ENCODE measurements at regions not wholly inside any gene's neighbourhood (a gene's known extent, or its start where the extent isn't known, plus 50 kb on each side); places are given as distances from the start of the nearest gene placed in this dataset.
"Not testable (repeated sequence)": the region's sequence is repeated elsewhere in the genome, so short reads cannot be mapped to it uniquely, and the experiment has no call there.

DNA sequence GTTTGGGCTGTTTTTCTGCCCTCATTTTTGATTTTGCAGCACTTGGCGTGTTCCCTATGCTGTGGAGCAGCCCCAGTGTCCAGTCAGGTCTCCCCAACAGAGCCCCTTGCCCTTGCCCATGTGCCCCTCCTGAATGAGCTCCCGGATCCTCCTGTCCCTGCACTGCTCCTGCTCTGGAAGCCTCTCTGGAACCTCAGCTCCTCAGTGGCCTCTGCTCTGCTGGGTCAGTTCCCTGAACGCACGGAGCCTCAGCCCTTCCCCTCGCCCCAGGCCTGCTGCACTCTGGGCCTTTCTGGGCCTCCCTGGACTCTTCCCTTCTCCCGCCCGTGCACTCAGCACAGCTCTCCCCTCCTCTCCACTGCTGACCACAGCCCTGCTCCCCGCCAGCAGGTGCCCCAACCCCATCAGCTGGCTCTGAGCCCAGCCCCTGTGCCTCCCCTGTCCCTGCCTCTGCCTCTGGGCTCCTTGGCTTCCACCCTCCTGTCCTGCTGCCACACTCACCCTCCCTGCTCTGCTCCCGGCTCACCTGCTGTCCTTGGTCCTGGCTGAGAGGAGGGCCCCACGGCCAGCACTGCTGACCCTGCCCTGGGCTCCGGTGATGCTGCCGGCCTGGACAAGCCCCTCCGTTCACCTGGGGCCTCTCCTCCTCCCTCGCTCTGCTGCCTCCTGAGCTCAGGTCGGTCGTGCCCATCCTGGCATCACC lies 220.6 kb downstream of the TMEM121 start:
- in situ Hi-C loops (cut with MboI; ENCODE audit: low sequenced_read_pairs): not testable (repeated sequence)

DNA sequence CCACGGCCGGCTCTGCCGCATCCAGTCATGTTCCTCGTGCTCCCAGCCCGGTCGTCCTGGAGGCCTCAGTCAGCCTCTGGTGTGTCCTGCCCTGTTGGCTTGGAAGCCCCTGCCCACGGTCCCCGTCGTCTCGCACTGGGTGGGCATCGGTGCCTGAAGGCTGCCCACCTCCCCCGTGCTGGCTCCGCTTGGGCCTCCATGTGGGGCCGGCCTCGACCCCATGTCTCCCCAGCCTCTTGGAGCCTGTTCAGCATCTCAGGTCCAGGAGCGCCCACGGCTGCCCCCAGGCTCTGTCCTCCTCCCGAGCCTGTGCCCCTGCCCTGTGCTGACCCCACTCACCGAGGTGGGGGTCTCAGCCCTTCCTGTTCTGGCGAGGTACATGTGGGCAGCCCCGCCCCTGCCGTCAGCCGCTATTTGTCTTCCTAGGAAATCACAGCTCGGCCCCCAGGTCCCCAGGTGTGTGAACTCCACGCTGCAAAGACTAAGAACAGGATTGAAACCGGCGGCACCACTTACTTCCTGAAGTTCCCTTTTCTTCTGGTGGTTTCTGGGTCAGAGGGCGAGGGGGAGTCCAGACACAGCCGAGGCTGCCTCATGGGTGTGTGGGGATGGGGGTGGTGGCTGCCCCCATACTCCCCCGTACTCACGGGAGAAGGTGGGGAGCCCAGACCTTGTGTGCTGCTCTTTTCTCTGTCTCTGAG lies 221.3 kb downstream of the TMEM121 start:
- in situ Hi-C loops (cut with MboI; ENCODE audit: low sequenced_read_pairs): not testable (repeated sequence)

DNA sequence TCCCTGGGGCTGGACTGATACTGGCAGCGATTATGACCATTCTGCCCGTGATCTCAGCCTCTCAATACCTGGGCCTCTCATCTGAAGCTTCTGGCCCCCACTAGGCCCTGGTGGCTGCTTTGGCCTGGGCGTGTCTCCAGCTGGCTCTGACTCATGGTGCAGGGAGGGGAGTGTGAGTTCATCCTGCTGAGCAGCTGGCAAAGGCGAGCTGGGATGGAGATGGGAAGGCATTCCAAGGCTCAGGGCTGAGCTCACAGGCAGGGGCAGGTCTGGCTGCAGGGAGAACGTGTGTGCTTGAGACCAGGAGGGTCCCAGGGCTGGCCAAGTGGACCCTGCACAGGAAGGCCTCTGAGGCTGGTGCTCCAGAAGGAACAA lies 221.8 kb downstream of the TMEM121 start:
- in situ Hi-C loops (cut with MboI; ENCODE audit: low sequenced_read_pairs): no loop called here

DNA sequence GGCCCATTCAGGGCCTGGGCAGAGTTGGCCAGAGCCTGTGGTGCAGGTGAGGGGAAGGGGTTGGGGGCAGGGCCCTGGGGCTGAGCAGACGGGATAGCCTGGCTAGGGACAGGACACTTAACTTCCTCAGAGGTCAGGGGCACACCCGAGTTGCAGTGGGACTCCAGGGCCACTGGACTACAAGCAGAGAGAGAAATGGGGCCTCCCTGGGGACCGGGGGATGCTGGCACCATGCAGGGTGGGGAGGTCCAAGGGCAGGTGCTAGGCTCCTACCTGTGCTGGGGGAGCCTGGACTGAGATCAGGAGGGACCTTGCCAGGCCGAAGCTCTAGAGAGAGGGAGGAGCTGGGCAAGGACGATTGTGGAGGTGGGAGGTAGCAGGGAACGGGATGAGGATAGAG lies 222.3 kb downstream of the TMEM121 start:
- in situ Hi-C loops (cut with MboI; ENCODE audit: low sequenced_read_pairs): not testable (repeated sequence)

DNA sequence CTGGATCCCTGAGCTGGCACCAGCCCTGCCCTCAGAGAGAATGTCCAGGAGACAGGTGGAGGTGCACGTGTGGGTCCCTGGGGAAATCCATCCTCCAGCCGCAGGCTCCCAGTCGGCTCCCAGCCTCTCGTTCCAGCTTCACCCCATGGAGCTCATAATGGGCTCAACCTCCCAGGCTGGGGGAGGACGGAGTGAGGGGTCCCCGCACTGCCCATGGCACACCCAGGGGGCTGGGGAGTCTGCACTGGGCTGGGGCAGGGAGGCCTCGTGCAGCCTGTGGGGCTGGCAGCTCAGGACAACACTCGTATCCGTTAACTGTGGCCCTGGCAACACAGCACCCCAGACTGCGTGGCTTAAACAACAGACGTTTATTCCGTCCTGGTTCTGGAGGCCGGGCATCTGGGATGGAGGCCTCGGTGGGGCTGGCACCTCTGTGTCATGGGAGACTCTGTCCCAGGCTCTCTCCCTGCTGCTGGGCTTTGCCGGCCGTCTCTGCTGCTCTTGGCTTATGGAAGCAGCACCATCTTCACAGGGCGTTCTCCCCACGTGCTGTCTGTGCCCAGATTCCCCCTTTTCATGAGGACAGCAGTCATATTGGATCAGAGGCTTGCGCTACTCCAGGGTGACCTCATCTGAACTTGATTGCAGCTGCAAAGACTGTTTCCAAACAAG lies 223.6 kb downstream of the TMEM121 start:
- in situ Hi-C loops (cut with MboI; ENCODE audit: low sequenced_read_pairs): not testable (repeated sequence)

DNA sequence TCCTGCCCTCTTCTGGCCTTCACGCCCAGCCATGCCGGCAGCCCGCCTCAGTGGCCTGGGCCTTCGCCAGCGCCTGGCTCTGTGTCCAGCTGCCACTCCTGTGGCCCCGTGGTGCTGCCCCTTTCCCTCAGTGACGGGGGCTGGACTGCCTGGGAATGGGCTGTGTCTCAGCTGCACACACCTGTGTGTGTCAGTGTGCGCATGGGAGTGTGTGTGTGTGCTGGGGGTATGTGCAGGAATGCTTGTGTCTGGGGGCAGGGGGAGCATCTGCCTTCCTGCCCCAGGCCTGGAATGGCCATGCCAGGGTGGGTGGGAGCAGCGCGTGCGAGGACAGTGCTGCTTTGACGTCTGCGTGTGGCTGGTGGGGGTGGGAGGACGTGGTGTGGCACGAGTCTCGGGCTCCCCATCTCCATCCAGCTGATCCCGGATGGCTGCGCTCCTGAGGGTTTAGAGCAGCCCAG lies 224.9 kb downstream of the TMEM121 start:
- in situ Hi-C loops (cut with MboI; ENCODE audit: low sequenced_read_pairs): not testable (repeated sequence)

DNA sequence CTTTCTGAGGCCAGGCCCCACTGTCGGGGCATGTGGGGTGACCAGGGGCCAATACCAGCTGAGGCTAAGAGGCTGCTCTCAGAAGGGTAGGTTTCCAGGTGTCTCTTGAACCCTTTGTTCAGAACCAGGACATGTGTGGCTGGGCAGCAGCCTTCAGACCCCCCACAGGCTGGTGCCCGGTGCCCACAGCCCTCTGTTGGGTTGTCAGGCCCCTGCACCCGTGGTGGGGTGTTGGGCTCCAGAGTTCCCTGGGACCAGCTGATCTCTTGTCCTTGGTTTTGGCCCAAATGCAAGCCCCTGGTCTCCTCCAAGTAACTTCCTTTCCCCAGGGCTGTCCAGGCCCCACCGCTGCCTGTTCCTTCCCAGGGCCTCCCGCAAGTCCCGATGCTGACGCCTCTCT lies 226.0 kb downstream of the TMEM121 start:
- in situ Hi-C loops (cut with MboI; ENCODE audit: low sequenced_read_pairs): not testable (repeated sequence)

DNA sequence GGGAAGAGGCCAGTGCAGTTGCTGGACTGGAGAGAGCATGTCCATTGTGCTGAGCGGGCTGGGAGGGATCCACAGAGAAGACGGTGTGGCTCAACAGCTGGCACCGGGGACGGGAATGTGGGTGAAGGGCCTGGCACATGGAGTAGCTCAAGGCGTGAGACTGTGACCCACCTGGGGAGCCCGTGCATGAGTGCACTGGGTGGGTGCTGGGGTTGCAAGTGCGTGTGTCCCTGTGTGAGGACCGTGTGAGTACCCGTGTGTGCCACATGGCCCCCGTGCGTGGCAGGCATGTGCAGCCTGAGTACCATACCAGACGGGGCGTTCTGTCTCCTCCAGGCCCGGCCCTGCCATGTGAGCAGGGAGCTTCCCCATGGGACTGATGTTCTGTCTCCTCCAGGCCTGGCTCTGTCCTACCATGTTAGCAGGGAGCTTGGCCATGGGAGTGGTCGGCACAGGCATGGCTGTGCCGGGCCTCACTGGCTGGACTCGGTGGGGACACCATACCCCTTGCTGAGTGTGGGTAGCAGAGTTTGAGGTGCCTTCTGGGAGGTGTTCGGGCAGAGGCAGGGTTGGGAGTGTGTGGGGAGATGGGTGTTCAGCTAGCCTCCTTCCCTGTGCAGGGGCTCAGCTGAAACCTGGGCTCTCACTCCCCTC lies 234.4 kb downstream of the TMEM121 start:
- in situ Hi-C loops (cut with MboI; ENCODE audit: low sequenced_read_pairs): no loop called here

DNA sequence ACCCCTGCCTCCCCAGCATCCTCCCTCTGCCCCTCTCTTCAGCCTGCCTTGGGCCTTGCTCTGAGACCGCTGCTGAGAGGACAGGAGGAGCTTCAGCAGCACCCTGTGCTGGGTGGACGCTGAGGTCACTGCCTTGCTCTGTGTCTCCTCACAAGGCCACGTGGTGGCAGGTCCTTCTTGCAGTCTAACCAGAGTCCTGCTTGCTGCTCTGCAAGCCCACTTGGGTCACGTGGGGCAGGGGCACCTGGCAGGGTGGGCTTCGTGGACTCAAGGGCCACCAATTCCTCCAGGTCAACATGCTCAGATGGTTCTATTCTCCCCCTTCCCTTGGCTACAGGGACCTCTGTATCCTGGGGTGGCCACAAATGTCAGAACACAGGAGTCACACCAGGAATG lies 235.0 kb downstream of the TMEM121 start:
- in situ Hi-C loops (cut with MboI; ENCODE audit: low sequenced_read_pairs): not testable (repeated sequence)

DNA sequence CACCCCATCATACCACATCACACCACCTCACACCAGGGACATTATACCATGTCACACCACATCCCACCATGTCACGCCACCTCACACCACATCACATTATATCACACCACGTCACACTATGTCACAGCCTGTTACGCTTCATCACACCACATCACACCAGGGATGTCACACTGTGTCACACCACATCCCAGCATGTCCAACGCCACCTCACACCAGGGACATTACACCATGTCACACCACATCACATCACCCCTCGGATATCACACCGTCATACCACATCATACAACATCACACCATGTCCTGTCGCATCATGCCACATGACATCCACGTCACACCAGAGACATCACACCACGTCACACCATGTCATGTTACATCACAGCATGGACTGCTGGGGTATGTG lies 235.5 kb downstream of the TMEM121 start:
- in situ Hi-C loops (cut with MboI; ENCODE audit: low sequenced_read_pairs): no loop called here

DNA sequence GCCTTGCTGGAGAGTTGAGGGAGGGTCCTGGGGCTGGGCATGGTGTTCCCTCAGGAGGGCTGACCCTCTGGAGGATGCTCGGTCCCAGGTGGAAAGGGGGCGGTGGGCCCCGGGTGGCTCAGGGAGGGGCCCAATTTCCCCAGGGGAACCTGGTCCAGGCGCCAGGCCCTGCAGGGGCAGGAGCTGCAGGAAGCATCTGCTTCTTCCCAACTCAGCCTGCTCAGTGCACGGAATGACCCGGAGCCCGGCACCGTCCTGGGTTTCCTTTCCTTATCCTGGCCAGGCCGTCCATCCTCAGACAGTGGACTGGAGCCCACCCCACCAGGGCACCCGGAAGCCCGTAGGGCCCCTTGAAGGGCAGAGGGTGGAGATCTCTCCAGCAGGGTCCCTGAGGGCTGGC lies 235.9 kb downstream of the TMEM121 start:
- in situ Hi-C loops (cut with MboI; ENCODE audit: low sequenced_read_pairs): not testable (repeated sequence)

DNA sequence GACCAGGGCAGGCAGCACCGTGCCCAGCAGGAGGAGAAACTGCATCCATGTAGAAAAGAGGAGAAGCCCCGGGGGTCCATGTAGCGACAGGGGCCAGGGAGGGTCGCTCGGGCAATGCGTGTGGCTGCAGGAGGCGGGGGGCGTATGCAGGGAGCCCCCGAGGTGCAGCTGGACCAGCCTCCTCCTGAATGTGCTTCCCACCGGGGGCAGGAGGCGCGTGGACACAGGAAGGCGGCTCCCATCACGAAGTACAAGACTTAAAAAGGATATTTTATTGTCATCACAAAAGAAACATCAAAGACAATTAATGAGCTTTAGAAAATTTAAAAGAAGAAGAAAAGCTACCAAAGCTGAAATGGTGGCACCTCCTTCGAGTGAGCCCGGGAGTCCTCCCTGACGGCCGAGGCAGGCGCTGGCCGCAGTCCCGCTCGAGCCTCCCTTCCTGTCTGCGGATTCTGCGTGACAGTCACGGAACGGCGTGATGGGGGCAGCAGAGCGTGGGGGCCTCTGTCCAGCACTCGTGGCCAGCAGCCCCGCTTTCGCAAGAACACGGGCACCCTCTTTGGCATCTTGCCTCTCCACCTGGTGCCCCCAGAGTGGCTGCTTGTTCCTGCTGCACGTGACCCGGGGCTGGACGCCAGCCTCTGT lies 238.0 kb downstream of the TMEM121 start:
- in situ Hi-C loops (cut with MboI; ENCODE audit: low sequenced_read_pairs): not testable (repeated sequence)

DNA sequence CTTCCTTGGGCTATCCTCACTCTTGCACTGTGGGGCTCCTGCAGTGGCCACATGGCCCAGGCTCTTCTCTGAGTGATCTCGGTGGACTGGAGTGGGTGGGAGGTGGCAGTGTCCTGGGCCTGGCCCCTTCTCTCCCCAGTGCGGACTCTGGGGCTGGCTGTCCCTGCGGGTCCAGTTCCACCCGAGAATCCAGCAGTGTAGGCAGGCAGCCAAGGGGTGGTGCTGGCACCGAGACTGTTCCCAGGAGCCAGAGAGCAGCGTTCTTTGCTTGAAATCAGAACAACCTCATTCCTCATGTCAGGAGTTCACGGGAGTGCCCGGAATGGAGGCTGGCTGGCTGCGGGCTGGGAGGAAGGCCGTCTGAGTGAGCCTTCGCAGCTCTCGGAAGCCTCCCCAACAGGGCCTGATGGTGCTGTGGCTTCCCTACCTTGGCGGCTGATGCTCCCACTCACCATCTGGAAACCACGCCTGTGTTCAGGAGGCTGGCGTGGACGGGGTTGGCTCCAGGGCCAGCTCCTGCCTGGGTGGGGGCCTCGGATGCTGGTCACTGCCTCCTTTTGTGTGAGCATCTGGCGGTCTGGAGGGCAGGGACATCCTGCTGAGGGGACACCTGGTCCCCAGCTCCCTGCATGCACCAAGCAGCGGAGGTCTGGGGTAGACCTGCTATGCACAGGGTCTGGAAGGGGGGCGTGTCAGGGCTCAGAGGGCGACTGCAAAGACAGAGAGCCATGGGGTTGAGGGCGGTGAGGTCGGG lies 238.9 kb downstream of the TMEM121 start:
- in situ Hi-C loops (cut with MboI; ENCODE audit: low sequenced_read_pairs): not testable (repeated sequence)

DNA sequence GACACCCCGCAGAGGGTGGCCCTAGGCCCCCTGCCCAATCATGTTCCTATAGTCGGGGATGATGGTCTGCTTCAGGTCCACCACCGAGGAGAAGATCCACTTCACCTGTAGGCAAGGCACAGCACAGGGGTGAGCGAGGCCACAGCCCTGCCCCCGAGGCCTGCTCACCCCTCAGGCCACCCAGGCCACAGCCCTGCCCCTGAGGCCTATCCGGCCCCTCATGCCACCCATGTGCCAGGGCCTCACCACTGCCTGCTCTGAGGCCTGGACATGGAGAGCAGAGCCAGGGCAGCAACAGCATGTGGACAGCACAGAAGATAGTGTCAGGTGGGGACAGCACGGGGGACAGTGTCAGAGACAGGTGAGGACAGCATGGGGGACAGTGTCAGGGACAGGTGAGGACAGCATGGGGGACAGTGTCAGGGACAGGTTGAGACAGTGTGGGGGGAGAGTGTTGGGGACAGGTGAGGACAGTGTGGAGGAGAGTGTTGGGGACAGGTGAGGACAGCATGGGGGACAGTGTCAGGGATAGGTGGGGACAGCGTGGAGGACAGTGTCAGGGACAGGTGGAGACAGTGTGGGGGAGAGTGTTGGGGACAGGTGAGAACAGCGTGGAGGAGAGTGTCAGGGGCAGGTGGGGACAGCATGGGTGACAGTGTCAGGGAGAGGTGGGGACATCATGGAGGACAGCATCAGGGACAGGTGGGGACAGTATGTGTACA lies 239.7 kb downstream of the TMEM121 start:
- in situ Hi-C loops (cut with MboI; ENCODE audit: low sequenced_read_pairs): no loop called here

DNA sequence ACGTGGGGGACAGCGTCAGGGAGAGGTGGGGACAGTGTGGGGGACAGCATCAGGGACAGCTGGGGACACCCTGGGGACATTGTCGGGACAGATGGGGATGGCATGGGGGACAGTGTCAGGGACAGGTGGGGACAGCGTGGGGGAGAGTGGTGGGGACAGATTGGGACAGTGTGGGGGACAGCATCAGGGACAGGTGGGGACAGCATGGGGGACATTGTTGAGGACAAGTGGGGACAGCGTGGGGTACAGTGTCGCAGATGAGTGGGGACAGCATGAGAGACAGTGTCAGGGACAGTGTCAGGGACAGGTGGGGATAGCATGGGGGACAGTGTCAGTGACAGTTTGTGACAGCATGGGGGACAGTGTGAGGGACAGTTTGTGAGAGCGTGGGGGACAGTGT lies 240.9 kb downstream of the TMEM121 start:
- in situ Hi-C loops (cut with MboI; ENCODE audit: low sequenced_read_pairs): no loop called here

DNA sequence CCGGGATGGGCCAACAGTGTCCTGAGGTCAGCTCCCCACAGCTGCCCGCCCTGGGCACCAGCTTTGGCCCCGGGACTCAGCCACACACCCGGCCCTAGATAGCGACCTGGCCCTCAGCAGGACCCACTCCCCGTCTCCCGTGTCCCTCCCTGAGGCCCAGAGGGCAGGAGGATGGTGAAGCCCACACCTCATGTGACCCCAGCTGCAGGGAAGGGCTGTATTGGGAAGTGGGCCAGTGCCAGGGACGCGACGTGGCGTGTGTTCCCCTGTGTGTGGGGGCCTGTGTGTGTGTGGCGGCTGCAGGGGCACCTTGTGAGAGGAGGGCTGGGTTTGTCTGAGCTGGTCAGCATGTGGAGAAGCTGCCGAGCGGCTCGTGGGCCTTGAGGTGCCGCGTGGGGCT lies 241.7 kb downstream of the TMEM121 start:
- in situ Hi-C loops (cut with MboI; ENCODE audit: low sequenced_read_pairs): not testable (repeated sequence)

DNA sequence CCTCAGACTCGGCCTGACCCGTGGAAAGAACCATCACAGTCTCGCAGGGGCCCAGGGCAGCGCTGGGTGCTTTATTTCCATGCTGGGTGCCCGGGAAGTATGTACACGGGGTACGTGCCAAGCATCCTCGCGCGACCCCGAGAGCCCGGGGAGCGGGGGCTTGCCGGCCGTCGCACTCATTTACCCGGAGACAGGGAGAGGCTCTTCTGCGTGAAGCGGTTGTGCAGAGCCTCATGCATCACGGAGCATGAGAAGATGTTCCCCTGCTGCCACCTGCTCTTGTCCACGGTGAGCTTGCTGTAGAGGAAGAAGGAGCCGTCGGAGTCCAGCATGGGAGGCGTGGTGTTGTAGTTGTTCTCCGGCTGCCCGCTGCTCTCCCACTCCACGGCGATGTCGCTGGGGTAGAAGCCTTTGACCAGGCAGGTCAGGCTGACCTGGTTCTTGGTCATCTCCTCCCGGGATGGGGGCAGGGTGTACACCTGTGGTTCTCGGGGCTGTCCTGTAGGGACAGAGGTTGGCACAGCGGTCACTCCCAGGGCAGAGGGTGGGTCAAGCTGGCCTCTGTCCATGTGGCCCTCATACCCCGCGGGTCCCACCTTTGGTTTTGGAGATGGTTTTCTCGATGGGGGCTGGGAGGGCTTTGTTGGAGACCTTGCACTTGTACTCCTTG lies 242.8 kb downstream of the TMEM121 start:
- in situ Hi-C loops (cut with MboI; ENCODE audit: low sequenced_read_pairs): not testable (repeated sequence)

DNA sequence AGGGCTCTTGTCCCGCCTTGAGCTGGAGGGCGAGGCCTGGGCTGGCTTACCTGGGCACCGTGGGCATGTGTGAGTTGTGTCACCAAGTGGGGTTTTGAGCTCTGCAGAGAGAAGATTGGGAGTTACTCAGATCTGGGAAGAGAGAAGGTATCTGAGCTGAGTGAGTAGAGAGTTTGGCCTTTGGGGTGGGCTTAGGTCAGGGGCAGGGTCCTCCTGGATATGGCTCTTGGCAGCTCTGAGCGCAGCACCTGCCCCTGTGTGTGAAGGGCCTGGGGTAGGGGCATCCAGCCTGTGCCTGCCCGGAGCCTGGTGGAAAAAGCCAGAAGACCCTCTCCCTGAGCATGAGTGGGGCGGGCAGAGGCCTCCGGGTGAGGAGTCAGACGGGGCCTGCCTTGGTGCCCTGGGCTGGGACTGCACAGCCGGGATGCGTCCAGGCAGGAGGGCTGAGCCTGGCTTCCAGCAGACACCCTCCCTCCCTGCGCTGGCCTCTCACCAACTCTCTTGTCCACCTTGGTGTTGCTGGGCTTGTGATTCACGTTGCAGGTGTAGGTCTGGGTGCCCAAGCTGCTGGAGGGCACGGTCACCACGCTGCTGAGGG lies 244.3 kb downstream of the TMEM121 start:
- in situ Hi-C loops (cut with MboI; ENCODE audit: low sequenced_read_pairs): not testable (repeated sequence)
